Naive thymus-derived CD4-positive, alpha-beta T cell (primary cell): ENCODE measurements at regions not wholly inside any gene's neighbourhood (a gene's known extent, or its start where the extent isn't known, plus 50 kb on each side); places are given as distances from the start of the nearest gene placed in this dataset.

Experiments used
- ATAC-seq: fragments of 150-1000 bp; cut with Tn5 transposase; 2 replicates; pipeline ENCODE4 v1.10.0; 2021; ENCODE audit warnings: mild to moderate bottlenecking, moderate library complexity
- CTCF ChIA-PET: fragments of 350-600 bp; sonication (Branson Sonifier 250); formaldehyde crosslinking; loops from one replicate; lab custom pipeline; 2021; ENCODE audit warnings: antibody characterized with exemption; lab: Charles Lee
- POLR2A ChIA-PET: fragments of 350-600 bp; sonication (Branson Sonifier 250); formaldehyde crosslinking; loops from one replicate; lab custom pipeline; 2021; ENCODE audit warnings: antibody characterized with exemption, inconsistent platforms; lab: Charles Lee
- DNase-seq, 9 donors: peaks; one replicate each; pipeline versions ENCODE4 v3.0.0 to v3.0.0-alpha.2; 2020 to 2022; ENCODE audit warnings: mixed read lengths in 1 of 9
- H3K27ac ChIP-seq: one replicate; pipeline ENCODE4 v1.7.0; 2013; ENCODE audit warnings: mild to moderate bottlenecking, low read depth, low read length, moderate library complexity
- H3K27me3 ChIP-seq, 2 donors: one replicate each; pipeline ENCODE4 v1.7.0; 2013; ENCODE audit warnings: low read length in 2 of 2, mild to moderate bottlenecking in 2 of 2, moderate library complexity in 2 of 2; ENCODE audit not compliant: control insufficient read depth in 2 of 2, insufficient read depth in 2 of 2
- H3K36me3 ChIP-seq, 3 experiments: 1 replicate in 2 of 3; 2 replicates in 1 of 3; pipeline ENCODE4 v1.7.0; 2013; ENCODE audit warnings: low read length in 3 of 3, mild to moderate bottlenecking in 3 of 3, moderate library complexity in 1 of 3; ENCODE audit not compliant: insufficient read depth in 3 of 3, control insufficient read depth in 2 of 3
- H3K4me1 ChIP-seq, 2 donors: one replicate each; pipeline ENCODE4 v1.7.0; 2013; ENCODE audit warnings: low read length in 2 of 2, mild to moderate bottlenecking in 2 of 2, moderate library complexity in 1 of 2; ENCODE audit not compliant: control insufficient read depth in 2 of 2, insufficient read depth in 2 of 2
- H3K4me3 ChIP-seq: 2 replicates; pipeline ENCODE4 v1.7.0; 2013; ENCODE audit warnings: mild to moderate bottlenecking, low read length
- H3K9me3 ChIP-seq, 3 experiments: 1 replicate in 2 of 3; 2 replicates in 1 of 3; pipeline ENCODE4 v1.7.0; 2013; ENCODE audit warnings: low read length in 3 of 3; ENCODE audit not compliant: control insufficient read depth in 2 of 3
- H3K27ac Mint-ChIP-seq, 9 donors: one replicate each; pipeline ENCODE4 v1.8.0; 2020 to 2022; ENCODE audit warnings: mixed read lengths in 9 of 9, mild to moderate bottlenecking in 8 of 9, moderate library complexity in 5 of 9, inconsistent platforms in 2 of 9
- H3K27me3 Mint-ChIP-seq, 5 donors: one replicate each; pipeline ENCODE4 v1.8.0; 2021 to 2022; ENCODE audit warnings: mixed read lengths in 5 of 5, mild to moderate bottlenecking in 1 of 5
- H3K36me3 Mint-ChIP-seq, 5 donors: one replicate each; pipeline ENCODE4 v1.8.0; 2020 to 2022; ENCODE audit warnings: mixed read lengths in 5 of 5, mild to moderate bottlenecking in 3 of 5, inconsistent platforms in 1 of 5
- H3K4me1 Mint-ChIP-seq, 7 donors: one replicate each; pipeline ENCODE4 v1.8.0; 2020 to 2022; ENCODE audit warnings: mixed read lengths in 7 of 7, mild to moderate bottlenecking in 3 of 7, inconsistent platforms in 1 of 7
- H3K4me3 Mint-ChIP-seq, 10 donors: one replicate each; pipeline ENCODE4 v1.8.0; 2020 to 2022; ENCODE audit warnings: mild to moderate bottlenecking in 10 of 10, mixed read lengths in 10 of 10, moderate library complexity in 6 of 10, inconsistent platforms in 2 of 10
- H3K9me3 Mint-ChIP-seq, 11 donors: one replicate each; pipeline ENCODE4 v1.8.0; 2020 to 2022; ENCODE audit warnings: mixed read lengths in 11 of 11, mild to moderate bottlenecking in 4 of 11, inconsistent platforms in 1 of 11, moderate library complexity in 1 of 11
- intact Hi-C, 2 donors: fragments of 100-400 bp; cut with micrococcal nuclease; formaldehyde crosslinking; loops; one replicate each; pipeline ENCODE4 v1.15.1; 2023

GRCh38 chr12:124114316-124114715, 141.3 kb downstream of the ZNF664 start:
- H3K4me3 Mint-ChIP-seq: no peak overlapping the region
- Histone ChIP-seq H3K4me1 (no peaks in the 10 kb centered on the region), H3K4me3 (no peak overlapping the region), H3K36me3 (no peaks in the 10 kb centered on the region), H3K27me3 (no peaks in the 10 kb centered on the region), H3K9me3 (no peaks in the 10 kb centered on the region), H3K27ac (no peak overlapping the region)
- H3K27me3 Mint-ChIP-seq: peaks cover 0 to 24% (median 7%) of the 10 kb centered on the region in 5 donors
- H3K27ac Mint-ChIP-seq: no peak overlapping the region
- H3K4me1 Mint-ChIP-seq: peaks cover 0 to 3% (median 0%) of the 10 kb centered on the region in 7 donors
- ChIA-PET POLR2A (interaction anchor here (0.5 kb wide), 1 partner anchor 904 kb away, joined by 4 read pairs; no protein-coding TSS in a partner anchor), CTCF (no interaction called here)
- peaks cover 0 to 7% (median 0%) of the 10 kb centered on the region in 11 donors for H3K9me3 Mint-ChIP-seq
- intact Hi-C loops: no loop called here
- DNase-seq (no peak), ATAC-seq (no peak)
- H3K36me3 Mint-ChIP-seq: no peaks in the 10 kb centered on the region

DNA sequence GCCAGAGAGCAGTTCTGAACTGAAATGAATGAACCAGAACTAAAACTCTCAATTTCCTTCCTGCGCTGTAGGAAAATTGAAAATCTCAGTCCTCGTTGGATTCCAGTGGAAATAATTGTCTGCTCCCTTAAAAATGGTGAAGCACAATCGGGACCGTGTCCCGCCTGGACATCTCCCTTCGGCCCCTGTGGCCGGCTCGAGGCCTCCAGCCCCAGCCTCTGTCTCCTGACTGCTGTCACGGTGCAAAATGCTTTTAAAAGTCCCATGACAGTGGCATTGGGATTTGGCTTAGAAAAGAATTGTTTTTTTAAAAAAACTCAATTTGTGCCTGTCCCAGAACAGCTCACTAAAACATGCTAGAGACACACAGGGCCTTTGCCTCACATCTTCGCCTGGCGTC, 142.5 kb downstream of the ZNF664 start:
- intact Hi-C loops: no loop called here
- no peaks in the 10 kb centered on the region for H3K27me3 ChIP-seq

DNA sequence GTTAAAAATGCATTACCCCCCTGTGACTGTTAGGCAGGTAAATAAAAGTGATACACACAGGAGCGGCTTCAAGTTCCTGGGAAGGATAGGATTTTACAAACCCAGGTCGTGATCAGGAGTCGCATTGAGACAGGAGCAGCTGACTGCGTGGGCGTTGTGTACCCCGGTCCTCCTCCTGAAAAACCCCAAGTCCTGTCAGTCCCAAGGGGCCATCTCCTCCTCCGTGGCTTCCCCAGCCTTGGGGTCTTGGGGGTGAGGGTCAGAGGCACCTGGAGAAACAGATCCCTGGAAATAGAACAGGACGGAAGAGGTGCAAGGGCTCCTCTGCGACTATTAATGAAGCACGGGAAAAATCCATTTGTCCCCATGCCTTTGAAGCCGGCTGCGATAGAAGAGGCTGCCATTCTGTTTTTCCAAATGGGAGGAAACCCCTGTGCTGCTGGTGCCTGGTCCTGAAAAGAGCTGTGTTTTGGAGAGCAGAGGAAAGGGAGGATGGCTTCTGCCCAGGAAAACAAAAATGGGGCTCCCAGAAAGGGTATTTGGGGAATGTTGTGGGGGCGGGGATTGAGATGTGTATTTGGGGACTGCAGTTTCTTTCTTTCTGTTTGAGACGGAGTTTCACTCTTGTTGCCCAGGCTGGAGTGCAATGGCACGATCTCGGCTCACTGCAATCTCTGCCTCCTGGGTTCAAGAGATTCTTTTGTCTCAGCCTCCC, 143.1 kb downstream of the ZNF664 start:
- ATAC-seq: no peak
- Histone ChIP-seq H3K27me3 (no peaks in the 10 kb centered on the region), H3K36me3 (no peaks in the 10 kb centered on the region), H3K27ac (no peak overlapping the region), H3K4me3 (no peak overlapping the region), H3K4me1 (no peaks in the 10 kb centered on the region), H3K9me3 (no peaks in the 10 kb centered on the region)
- Mint-ChIP-seq H3K9me3 (peaks cover 0 to 7% (median 0%) of the 10 kb centered on the region in 11 donors), H3K36me3 (no peaks in the 10 kb centered on the region), H3K4me3 (no peak overlapping the region), H3K27ac (no peak overlapping the region), H3K4me1 (no peaks in the 10 kb centered on the region), H3K27me3 (peaks cover 0 to 24% (median 8%) of the 10 kb centered on the region in 5 donors)
- intact Hi-C loops: no loop called here
- no peak for DNase-seq
- POLR2A ChIA-PET: no interaction called here
- CTCF ChIA-PET: no interaction called here

More for the DNA sequence above, 142.5 kb downstream of the ZNF664 start:
- CTCF ChIA-PET: no interaction called here
- DNase-seq (no peak), ATAC-seq (no peak)
- no peak overlapping the region for H3K4me3 ChIP-seq
- Mint-ChIP-seq H3K36me3 (no peaks in the 10 kb centered on the region), H3K4me1 (no peaks in the 10 kb centered on the region), H3K27me3 (peaks cover 0 to 24% (median 7%) of the 10 kb centered on the region in 5 donors), H3K9me3 (peaks cover 0 to 7% (median 0%) of the 10 kb centered on the region in 11 donors), H3K27ac (no peak overlapping the region), H3K4me3 (no peak overlapping the region)
- H3K36me3 ChIP-seq: no peaks in the 10 kb centered on the region
- H3K27ac ChIP-seq: no peak overlapping the region
- no peaks in the 10 kb centered on the region for H3K4me1 ChIP-seq
- H3K9me3 ChIP-seq: no peaks in the 10 kb centered on the region
- POLR2A ChIA-PET: no interaction called here

GRCh38 chr12:124120739-124121138, 147.7 kb downstream of the ZNF664 start:
- no peaks in the 10 kb centered on the region for H3K27me3 ChIP-seq
- H3K4me3 ChIP-seq: no peak overlapping the region
- no peaks in the 10 kb centered on the region for H3K4me1 Mint-ChIP-seq
- H3K9me3 ChIP-seq: no peaks in the 10 kb centered on the region
- no peak overlapping the region for H3K27ac ChIP-seq
- H3K27ac Mint-ChIP-seq: no peak overlapping the region
- H3K4me3 Mint-ChIP-seq: no peak overlapping the region
- no peaks in the 10 kb centered on the region for H3K36me3 Mint-ChIP-seq
- no peak for ATAC-seq
- peaks cover 0 to 22% (median 3%) of the 10 kb centered on the region in 5 donors for H3K27me3 Mint-ChIP-seq
- ChIA-PET POLR2A (no interaction called here), CTCF (no interaction called here)
- H3K9me3 Mint-ChIP-seq: peaks cover 0 to under 1% (median 0%) of the 10 kb centered on the region in 11 donors
- no peak for DNase-seq
- no peaks in the 10 kb centered on the region for H3K4me1 ChIP-seq
- intact Hi-C loops: no loop called here
- H3K36me3 ChIP-seq: no peaks in the 10 kb centered on the region

- POLR2A ChIA-PET: no interaction called here
- Histone ChIP-seq H3K27me3 (no peaks in the 10 kb centered on the region), H3K4me1 (no peaks in the 10 kb centered on the region), H3K4me3 (no peak overlapping the region), H3K36me3 (no peaks in the 10 kb centered on the region), H3K9me3 (no peaks in the 10 kb centered on the region), H3K27ac (no peak overlapping the region)
- Mint-ChIP-seq H3K27ac (no peak overlapping the region), H3K9me3 (peaks cover 0 to 1% (median 0%) of the 10 kb centered on the region in 11 donors), H3K36me3 (no peaks in the 10 kb centered on the region), H3K4me3 (no peak overlapping the region), H3K4me1 (no peaks in the 10 kb centered on the region), H3K27me3 (peaks cover 0 to 15% (median 3%) of the 10 kb centered on the region in 5 donors)
- DNase-seq (no peak), ATAC-seq (no peak)
- intact Hi-C loops: no loop called here
- CTCF ChIA-PET: no interaction called here
Observed at GRCh38 chr12:124122722-124123121, 149.7 kb downstream of the ZNF664 start.

DNA sequence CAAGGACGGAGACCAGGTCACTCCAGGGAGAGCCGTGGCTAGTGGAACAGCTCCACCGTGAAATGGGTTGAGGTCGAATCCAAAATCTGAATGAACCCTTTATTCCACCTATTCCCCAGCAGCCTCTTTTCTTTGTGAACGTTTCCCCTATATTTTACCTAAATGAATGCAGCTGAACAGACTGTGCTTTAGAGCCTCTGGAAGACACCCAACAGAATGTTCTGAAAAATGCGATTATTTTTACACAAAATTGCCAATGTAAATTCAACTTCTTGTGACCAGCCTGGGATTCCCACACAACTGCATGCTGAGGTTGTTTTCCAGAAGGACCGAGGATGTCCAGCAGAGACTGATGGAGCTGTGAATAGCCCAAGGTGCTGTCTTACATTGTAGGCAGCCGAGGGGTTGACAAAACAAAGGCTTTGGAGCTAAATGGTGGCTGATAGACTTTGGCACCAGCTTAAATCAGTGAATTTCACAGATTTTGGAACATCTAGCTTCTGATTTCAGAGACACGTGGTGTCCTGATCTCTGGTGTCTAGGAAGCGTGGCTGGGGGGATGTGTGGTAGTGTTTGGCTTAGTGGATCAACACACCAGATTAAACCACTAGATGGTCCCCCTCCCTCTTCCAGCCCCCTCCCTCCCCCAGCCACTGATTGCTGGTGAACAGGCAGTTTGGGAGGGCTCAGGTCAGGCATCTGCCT, 150.4 kb downstream of the ZNF664 start:
- H3K36me3 Mint-ChIP-seq: no peaks in the 10 kb centered on the region
- H3K36me3 ChIP-seq: no peaks in the 10 kb centered on the region
- ChIA-PET POLR2A (no interaction called here), CTCF (no interaction called here)
- H3K27ac Mint-ChIP-seq: no peak overlapping the region
- peaks cover 0 to 10% (median 3%) of the 10 kb centered on the region in 5 donors for H3K27me3 Mint-ChIP-seq
- H3K4me1 ChIP-seq: no peaks in the 10 kb centered on the region
- no peak overlapping the region for H3K4me3 ChIP-seq
- peaks cover 0 to 1% (median 0%) of the 10 kb centered on the region in 11 donors for H3K9me3 Mint-ChIP-seq
- no peak overlapping the region for H3K4me3 Mint-ChIP-seq
- DNase-seq (no peak), ATAC-seq (no peak)
- H3K4me1 Mint-ChIP-seq: no peaks in the 10 kb centered on the region
- no peak overlapping the region for H3K27ac ChIP-seq
- H3K27me3 ChIP-seq: no peaks in the 10 kb centered on the region
- H3K9me3 ChIP-seq: no peaks in the 10 kb centered on the region
- intact Hi-C loops: no loop called here
